ENCODE measurements at regions not wholly inside any gene's neighbourhood (a gene's known extent, or its start where the extent isn't known, plus 50 kb on each side); places are given as distances from the start of the nearest gene placed in this dataset.

DNA sequence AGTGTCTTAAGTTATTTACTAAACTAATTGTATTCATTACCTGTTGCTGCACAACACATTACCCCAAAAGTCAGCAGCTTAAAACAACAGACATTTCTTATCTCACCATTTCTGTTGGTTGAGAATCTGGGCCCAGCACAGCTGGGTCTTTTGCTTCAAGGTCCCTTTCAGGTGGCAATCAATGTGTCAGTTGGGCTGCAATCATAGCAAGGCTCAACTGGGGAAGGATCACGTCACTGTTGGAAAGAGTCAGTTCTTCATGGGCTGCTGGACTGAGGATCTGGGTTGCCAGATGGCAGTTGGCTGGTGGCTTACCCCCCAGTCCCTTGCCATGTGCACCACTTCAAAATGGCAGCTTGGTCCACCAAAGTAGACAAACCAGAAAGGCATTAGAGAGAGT is 261.2 kb downstream of the SUCLG1 start:
- TF ChIP-seq, protein P1, sequence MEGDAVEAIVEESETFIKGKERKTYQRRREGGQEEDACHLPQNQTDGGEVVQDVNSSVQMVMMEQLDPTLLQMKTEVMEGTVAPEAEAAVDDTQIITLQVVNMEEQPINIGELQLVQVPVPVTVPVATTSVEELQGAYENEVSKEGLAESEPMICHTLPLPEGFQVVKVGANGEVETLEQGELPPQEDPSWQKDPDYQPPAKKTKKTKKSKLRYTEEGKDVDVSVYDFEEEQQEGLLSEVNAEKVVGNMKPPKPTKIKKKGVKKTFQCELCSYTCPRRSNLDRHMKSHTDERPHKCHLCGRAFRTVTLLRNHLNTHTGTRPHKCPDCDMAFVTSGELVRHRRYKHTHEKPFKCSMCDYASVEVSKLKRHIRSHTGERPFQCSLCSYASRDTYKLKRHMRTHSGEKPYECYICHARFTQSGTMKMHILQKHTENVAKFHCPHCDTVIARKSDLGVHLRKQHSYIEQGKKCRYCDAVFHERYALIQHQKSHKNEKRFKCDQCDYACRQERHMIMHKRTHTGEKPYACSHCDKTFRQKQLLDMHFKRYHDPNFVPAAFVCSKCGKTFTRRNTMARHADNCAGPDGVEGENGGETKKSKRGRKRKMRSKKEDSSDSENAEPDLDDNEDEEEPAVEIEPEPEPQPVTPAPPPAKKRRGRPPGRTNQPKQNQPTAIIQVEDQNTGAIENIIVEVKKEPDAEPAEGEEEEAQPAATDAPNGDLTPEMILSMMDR (IDR thresholded peaks at IDR 0.05) = no peak
- TF ChIP-seq POLR2A (IDR thresholded peaks at IDR 0.05) (no peak), EP300 (IDR thresholded peaks at IDR 0.05) (no peak)

Measured in ovary (tissue), 3 donors.